Fibroblast of upper back skin (primary cell): ENCODE measurements at regions not wholly inside any gene's neighbourhood (a gene's known extent, or its start where the extent isn't known, plus 50 kb on each side); places are given as distances from the start of the nearest gene placed in this dataset.
"Not testable (repeated sequence)": the region's sequence is repeated elsewhere in the genome, so short reads cannot be mapped to it uniquely, and the experiment has no call there.

Experiments used
- DNase-seq: peaks from one replicate; pipeline ENCODE4 v3.0.0-alpha.2; 2013

DNA sequence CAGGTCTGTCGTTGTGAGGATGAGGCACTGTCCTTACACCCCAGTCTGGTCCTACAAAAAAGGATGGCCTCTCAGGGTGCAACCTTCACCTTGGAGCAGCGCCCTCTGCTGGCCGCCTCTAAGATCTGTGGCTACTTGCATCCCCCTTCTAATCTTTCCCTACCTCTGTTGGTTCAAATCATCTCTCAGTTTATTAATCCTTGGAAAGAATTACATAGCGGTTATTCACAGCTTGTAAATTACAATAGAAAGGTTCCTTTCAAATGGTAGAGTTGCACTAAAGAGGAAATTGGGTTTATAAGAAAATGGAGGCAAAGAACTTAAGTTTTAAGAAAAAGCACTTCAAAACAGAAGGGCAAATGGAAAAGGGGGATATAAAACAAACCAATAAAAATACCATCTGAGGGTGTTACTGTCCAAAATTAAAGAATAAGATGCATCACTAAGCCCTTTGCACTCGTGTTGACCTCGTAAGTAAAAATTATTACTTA, 102.0 kb upstream of the PLEKHM1 start:
- not testable (repeated sequence) for DNase-seq

DNA sequence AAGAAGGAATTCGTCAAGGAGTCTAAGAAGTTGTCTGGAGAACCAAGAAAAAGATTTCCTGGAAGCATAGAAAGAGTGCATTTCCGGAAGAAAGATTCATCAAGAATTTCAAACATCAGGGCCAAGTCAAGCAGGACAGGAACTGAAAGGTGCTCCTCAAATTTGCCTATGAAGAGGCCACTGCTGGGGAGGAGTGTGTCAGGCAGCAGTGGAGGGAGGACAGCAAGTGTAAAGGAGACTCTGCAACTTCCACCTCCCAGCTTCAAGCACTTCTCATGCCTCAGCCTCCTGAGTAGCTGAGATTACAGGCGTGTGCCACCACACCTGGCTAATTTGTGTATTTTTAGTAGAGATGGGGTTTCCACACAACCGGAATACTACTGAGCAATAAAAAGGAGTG, 105.8 kb upstream of the PLEKHM1 start:
- DNase-seq = not testable (repeated sequence)

DNA sequence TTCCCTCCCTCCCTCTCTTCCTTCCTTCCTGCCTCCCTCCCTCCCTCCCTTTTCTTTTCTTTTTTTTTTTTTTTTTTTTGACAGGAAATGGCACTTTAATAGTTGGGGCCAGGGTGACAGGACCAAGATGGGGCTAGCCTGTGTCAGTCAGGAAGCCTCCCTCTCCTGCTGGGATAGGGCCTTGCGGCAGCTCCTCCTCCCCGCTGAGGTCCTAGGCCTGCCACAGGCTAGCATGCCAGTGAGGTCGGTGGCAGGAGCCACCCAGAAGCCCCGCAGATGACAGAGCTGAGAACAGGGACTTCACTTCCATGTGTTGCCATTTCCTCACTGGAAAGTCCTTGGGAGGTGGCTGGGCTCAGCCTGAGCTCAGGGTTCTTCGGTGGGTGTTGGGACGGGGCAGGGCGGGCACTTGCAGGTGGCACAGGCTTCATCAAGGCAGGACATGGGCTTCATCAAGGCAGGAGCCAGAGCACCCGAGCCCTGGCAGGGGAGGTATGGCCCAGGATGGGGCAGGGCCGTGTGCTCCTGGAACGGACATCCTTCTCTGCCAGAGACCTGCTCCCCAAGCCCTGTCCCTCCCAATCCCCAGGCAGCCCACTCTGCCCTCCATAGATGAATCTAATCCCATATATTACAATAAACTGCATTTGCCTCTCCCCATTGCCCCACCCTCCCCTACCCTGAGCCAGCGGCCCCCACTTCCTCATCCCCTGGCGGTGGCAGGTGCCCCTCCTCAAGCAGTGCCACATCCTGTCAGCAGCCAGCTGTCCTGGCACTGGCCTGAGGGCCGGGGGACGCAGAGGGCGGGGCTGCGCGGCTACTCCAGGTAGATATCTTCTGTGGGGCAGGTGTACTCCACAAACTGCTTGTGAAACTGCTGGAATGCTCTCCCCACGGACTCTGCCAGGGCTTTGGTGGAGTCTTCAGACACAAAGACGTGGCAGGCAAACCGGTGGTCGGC, 109.8 kb upstream of the PLEKHM1 start:
- DNase-seq = not testable (repeated sequence)

DNA sequence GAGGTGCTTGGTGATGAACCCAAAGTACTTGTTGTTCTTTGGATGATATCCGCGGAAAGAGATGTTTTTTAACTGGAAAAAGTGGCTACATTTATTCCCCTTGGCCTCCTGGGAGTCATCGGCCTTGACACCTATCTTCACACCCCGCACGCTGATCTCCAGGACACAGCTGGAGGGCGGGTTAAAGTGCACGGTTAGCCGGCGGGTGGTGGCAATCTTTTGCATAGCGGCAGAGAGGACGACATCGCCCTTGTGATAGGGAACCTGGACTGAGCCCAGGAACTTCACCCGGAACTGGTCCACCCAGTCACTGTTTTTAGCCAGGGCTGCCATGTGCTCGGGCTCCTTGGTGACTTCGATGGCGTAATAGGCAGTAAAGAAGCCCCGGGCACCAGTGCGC, 110.5 kb upstream of the PLEKHM1 start:
- not testable (repeated sequence) for DNase-seq

DNA sequence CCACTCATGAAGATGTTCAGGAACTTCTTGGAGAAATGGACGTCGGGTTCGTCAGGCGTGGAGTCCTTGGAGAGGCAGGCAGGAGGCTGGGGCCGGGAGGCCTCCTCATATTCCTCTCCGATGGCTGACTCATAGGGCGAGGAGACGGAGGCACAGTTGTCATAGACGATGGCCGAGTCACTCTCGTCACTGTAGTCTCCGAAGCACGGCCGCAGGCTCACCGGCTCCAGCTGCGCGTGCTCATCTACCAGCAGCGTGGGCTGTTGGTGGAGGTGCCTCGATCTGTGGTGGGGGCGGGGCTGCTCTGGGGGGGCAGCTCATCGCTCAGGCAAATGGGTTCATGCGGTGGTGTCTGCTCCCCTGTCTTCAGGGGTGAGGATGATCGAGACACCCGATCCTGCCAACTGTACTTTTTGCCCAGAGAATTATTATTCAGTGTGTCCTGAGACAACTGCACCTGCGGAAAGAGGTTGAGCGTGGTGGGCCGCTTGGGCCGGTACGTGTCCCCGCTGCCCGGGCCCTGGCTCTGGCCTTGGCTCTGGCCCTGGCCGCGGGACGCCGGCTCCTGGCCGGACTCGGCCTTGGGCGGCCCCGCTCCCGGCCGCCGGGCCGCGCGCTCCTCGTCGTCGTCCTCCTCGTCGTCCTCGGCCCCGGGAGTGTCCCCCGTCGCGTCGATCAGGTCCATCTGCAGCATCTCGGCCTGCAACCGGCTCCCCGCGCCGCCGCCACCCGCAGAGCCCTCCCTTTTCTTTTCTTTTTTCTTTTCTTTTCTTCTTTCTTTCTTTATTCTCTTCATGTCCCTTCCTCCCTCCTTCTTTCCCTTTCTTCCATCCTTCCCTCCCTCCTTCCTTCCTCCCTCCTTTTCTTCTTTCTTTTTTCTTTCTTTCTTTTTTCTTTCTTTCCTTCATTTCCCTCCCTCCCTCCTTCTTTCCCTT, 111.4 kb upstream of the PLEKHM1 start:
- not testable (repeated sequence) for DNase-seq

DNA sequence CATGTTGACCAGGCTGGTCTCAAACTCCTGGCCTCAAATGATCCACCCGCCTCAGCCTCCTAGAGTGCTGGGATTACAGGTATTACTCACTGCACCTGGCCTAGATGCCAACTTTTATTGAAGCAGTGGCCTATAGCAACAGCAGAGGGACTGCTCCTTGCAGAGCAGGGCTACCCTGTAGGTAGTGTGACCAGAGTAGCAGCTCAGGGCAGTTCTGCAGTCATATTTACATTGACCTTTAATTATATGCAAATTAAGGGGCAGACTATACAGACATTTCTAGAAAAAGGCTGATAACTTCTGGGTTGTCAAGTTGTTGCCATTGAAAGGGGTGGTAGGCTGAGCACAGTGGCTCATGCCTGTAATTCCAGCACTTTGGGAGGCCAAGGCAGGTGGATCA, 115.2 kb upstream of the PLEKHM1 start:
- not testable (repeated sequence) for DNase-seq

DNA sequence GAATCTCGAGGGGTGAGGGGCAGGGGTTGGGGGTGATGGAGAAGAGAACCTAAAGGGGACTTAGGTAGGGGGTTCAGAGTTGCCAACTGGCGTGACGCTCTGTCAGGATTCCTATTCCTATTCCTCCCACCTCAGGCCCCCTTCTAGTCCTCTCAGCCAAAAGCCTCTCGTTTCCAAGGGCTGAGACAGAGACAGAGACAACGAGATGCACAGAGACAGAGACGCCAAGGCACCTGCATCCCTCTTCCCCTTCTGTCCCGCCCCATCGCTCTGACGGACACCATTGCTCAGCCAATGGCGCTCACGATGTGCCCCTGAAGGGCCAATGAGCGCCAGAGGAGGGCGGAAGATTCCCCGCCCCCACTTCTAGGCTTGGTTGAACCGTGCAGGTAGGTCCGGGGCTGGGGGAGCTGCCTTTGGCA, 129.5 kb upstream of the PLEKHM1 start:
- DNase-seq = not testable (repeated sequence)

DNA sequence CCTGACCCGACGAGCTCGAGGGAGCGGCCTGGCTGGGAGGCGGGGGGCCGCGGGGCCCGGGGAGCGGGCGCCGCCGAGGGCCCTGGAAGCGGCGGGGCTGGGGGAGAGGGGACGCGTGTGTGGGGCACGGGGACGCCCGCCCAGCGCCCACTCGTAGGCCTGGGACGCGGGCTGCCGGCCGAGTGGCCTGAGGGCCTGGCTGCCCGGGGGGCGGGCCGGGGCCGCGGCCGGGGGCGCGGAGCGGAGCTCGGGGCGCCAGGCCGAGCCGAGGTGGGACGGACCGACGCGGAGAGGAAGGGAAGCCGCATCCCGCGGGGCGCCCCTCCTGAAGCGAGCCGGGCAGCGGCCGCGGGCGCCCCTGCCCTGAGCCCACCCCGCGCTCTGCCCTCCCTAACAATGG, 129.9 kb upstream of the PLEKHM1 start:
- not testable (repeated sequence) for DNase-seq

DNA sequence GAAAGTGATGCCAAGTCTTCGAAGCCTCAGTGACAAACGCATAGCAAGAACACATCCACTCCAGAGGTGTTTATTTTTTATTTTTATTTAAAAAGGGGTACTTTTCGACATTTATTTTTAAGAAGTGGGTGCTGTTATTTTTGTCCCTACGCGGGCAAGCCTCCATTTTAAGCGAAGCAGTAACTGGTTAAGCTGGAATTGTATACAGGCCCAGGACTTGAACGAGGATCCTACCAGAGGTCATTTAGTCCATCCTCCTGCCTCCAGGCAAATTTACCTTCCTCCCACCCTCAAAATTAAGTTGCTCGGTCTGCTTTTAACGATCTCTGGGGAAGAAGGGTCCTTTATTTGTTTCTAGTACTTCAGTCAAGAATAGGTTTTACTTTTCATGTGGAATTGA, 130.6 kb upstream of the PLEKHM1 start:
- DNase-seq = not testable (repeated sequence)

DNA sequence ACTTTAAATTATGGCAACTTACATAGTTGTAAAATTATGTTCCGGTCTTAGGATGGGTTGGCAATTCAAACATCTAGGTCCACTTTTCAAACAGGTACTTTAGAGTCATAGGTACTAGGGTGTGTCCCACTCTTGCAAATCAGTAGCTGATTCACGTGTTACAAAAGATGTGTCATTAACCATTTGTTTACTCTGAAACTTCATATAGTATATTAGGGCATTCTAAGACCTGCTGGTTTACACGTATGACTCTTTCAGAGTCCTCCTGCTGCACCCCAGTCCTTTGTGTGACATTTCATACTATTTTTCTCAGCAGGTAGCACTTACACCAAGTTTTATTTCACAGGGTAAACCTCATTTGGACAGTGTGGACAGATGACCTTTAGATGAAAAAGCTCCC, 131.8 kb upstream of the PLEKHM1 start:
- not testable (repeated sequence) for DNase-seq

DNA sequence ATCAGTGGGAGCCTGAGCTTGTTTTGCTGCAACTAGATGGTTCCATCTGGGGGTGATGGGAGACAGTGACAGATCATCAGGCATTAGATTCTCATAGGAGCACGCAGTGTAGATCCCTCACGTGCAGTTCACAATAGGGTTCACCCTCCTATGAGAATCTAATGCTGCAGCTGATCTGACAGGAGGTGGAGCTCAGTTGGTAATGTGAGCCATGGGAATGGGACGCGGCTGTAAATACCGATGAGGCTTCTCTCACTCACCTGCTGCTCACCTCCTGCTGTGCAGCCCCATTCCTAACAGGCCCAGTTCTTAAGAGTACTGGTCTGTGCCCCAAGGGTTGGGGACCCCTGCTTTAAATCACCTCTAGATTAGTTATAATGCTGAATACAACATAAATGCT, 137.5 kb upstream of the PLEKHM1 start:
- no peak for DNase-seq

DNA sequence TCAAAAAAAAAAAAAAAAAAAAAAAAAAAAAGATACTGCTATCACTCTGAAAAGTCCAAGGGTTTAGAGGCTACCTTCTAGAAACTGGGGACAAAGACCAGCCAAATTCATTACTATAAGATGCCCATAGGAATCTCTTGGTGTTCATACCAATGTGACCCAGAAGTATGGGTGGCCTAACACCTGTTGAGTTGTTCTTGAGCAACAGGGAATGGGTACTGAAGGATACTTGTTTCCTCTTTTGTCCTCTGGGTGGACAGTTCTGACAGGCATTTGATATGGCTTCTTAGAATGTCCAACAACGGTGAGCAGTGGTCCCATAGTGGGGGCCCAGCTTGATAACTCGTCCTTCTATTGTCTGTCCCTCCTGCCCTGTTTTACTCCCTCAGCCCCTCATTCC, 141.4 kb upstream of the PLEKHM1 start:
- DNase-seq = no peak

DNA sequence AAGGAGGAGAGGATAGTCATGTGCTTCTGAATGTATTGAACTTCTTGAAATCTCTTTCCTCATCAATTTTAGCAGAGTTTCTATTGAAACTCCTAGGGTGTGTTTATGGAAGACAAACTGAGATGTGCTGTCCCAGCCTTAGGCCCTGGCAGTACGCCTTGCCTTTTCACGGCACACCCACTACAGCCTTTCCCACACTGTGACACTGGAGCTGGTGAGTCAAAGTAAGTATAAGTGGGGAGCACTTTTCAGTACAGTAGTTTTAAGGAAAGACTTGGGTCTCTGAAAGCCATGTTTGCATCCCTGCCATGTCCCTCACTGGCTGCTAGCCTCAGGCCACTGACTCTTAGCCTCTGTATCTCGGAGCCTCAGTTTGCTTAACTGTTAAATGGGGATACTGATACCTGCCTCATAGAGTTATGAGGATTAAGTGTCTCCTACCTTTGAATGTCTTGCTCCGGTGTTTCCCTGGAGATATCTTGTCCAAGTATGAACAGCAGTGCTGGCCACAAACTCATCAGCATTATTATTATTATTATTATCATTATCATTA, 144.7 kb upstream of the CRHR1 start:
- no peak for DNase-seq

DNA sequence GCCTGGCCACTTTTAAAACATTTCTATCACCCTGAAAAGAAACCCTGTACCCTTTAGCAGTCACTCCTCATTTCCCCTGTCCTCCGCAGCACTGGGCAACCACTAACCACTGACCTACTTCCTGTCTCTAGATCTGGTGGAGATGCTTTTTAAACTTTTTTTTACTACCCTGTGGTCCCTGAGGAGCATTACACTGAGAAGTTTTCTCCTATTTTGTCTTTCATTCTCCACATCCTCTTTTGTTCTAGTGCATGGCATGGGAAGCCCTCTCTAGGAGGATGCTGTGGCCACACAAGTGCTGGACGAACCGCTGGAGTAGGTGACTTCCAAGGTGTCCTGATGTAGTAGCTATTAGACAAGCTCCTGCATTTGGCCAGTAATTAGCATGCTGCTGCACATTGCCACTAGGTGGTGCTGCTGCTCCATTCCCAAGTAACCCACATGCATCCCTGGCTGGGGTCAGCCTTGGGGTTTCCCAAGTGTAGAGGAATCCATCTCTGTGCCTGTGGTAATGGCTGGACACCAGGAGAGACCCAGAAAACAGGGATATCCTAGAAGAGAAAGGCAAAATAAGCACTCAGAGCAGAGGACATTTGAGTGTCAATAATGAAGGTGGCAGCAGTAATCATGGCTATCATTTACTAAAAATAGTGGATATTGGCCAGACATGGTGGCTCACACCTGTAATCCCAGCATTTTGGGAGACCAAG, 143.8 kb upstream of the CRHR1 start:
- DNase-seq = peak; percentile 73

DNA sequence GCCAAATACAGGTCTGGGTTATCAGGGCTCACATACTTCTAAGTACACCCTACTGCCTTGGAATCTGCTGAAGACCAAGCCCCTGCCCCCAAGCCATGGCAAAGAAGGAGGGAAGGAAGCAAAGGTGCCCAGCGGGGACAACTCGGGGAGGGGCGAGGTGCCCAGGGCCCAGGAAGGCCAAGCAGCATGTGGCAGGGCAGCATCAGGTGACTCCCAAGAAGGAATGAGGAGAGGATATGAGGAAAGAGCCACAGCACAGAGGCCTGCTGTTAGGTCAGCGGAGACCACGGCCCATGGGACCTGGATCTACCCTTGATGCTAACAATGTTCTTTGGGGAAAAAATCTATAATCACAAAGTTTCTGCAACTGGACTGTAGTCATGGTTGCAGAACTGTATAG, 142.6 kb upstream of the CRHR1 start:
- DNase-seq = no peak

DNA sequence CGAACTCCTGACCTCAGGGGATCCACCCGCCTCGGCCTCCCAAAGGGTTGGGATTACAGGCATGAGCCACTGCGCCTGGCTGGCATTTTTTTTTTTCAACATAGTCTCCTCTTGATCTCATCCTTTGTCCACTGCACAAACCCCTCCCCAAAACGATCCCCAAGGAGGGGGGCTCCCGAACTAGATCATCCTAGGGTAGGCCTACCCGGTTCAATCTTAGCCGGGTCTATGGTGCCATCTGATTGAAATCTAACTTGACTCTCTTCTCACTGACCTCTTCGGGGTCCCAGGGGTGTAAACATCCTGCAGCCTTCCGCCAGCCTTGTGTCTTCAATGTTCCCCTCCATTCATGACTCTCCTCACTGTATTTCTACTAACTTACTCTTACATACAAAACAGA, 140.5 kb upstream of the CRHR1 start:
- DNase-seq = no peak

DNA sequence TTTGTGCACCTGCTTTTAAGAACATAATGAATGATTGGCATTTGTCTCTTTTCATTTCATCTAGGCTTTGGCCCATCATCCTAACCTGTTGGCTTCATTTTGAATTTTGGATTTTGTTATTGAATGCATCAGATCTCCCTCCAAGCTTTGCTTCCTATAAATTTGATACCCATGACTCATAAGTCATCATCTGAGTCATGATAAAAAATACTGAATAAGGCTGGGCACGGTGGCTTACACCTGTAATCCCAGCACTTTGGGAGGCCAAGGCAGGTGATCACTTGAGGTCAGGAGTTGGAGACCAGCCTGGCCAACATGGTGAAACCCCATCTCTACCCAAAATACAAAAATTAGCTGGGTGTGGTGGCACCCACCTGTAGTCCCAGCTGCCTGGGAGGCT, 139.5 kb upstream of the CRHR1 start:
- not testable (repeated sequence) for DNase-seq

DNA sequence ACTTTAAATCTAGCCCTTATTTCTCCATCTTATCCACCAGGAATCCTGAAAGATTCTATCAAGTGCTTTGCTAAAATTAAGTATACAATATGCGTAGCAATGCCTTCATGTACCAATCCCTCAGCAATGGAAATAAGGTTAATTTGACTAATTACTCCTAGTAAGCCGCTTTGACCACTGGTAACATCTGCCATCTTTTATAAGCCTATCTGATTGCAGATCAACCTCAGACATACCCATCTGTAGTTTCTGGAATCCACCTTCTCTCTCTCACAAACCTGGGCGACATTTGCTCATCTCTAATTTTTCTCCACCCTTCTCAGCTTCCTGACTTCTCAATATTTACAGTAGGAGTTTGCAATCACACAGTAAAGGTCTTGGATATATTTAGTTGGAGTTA, 138.8 kb upstream of the CRHR1 start:
- no peak for DNase-seq

DNA sequence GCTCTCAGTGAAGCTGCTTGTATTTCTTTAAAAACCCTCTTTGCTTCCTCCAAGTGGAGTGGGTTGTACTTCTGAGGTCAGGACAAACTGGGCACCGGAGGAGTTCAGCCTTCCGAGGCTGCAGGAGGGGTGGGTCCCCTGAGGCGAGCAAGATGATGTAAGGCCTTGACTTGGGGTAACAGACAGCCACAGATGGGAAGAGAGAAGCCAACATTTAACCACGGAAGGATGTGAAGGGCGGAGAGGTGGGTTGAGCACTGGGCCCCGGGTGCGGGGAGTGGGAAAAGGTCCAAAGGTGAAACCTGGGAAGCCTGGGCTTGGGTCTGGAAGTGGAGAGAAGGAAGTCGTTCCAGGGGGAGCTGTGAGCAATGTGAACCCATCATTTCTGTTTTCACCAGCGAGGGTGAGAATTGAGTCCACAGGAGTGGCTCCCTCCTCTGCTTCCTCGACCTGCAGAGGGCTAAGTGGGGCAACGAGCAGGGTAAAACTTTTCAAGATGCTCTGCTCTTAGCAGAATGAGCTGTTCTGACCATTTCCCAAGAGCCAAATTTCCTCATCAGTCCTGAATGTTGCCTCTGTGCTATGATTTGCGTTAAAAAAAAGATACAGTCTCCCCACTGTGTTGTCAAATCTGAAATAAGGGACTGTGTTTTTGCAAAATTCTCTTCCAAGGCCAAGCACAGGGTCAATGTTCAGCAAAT, 137.7 kb upstream of the CRHR1 start:
- no peak for DNase-seq

DNA sequence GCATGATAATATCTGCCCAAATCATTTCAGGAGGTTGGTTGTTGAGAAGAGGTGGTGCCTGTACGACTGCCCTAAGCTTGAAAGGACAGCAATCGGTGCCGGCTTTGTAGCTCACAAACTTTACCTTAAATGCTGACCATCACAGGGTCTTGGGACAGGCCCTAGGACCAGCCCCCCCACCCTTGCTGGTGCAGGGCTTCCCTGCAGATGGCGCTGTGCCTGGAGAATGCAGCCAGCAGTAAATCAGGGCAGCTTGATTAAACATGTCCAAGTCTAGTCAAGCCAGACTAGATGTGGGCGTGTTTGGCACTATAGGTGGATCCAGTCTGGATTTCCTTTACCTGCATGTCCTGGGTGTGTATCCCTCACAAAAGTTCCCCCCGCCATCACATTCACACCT, 135.5 kb upstream of the CRHR1 start:
- no peak for DNase-seq

DNA sequence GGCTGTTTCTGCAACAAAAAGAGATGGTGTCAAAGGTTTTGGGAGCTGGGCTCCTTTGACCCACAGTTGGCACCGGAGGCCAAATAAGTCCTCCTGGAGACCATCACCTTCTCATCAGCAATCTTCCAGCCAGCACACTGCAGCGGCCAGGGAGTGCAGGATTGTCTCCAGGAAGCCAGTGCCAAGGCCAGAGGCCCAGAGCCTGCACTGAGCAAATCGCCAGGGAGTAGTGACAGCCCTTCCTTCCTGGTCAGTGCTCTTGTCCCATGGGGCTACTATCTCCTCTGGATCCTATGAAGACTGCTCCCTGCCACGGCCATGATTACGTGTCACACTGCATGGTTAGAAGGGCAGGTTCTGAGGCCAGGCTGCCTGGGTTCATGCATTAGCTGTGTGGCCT, 134.3 kb upstream of the CRHR1 start:
- no peak for DNase-seq

DNA sequence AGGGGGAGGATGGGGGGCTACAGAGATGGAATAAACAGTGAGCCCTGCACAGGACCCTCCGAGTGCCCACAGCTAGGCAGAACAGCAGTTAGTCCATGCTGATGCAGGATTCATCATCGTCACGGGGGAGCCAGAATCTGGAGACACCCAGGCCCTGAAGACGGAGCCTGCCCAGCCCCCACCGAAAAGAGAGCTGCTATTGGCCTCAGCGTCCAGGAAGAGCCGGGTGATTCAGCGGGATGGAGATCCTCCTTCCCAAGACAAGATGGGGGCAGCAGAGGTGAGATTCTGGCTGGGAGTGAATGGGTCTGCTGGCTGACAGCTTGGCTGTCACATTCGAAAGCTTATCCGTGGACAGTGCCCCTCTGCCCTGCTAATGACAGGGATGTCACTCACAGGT, 133.6 kb upstream of the CRHR1 start:
- DNase-seq = no peak
